GM19455 (cell line): ENCODE measurements at regions not wholly inside any gene's neighbourhood (a gene's known extent, or its start where the extent isn't known, plus 50 kb on each side); places are given as distances from the start of the nearest gene placed in this dataset.
"Not testable (repeated sequence)": the region's sequence is repeated elsewhere in the genome, so short reads cannot be mapped to it uniquely, and the experiment has no call there.

Experiments
- ATAC-seq: cut with Tn5 transposase; IDR thresholded peaks from one replicate; pipeline ENCODE4 v1.9.1; 2021; ENCODE audit not compliant: unreplicated experiment

DNA sequence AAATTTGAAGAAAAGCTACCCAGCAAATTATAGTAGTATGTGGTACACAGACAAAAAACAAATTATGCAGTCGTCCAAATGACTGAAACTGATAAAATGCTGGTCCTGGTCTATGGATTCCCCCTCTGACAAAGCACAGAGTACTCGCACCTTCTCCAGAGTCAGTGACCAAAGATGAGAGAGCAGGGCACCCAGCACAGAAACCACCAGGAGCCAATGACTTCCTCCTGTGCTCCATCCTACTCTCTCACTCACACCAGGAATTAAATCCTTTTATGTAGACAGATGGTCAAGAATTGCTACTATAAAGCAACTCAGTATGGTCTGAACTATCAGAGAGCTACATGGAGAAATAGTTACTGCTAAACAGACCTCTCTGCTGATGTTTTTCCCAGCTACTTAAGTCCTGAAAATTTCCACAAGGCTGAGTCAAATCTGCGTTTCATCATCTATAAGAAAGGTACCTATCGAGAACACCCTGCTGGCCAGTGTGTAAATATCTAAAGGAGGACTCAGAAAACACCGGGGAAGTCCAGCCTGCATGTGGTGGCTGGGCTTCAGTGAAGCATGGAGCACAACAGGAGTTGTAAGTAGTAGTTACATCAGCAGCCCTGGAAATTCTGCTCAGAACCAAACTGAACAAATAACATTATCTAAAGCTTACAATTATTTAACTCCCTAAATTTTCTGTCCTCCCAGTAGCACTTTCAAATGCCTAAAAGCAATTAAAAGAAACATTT is 84.5 kb upstream of the FBXO28 start:
- peak; percentile 71 for ATAC-seq

DNA sequence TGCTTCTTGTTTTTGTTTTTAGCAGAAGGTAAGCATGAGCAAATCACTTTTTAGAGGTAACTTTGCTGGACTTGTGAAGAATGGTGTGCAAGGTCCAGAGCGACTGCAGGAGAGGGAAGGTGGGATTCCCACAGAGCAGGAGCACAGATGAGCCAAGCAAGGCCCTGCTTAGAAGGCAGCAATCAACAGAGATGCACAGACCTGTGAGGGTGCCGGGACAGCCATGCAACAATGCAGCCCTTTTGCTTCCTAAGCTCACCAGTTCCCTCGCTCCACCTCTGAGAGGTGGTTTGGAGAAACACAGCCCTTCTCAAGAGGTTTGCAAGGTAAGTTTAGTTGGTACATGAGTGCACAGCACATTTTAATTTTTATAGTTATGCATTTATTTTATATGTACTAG is 85.1 kb upstream of the FBXO28 start:
- not testable (repeated sequence) for ATAC-seq

DNA sequence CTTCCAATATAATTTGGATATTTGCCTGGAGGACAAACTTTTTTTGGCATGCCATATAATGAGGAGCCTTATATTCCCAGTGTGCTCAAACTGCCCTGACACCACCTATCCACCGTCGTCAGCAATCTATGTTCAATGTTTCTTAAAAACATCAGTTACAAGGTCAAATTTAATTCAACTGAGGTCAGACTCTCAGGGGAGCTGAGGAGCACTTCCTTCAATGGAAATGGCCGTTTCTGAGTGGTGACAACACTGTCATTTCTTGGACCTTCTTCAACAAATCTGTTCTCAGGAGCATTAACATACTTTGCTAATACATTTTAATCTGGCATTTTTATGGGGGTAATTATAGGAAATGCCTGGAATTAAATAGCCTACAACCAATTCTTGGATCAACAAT is 90.8 kb upstream of the FBXO28 start:
- not testable (repeated sequence) for ATAC-seq

DNA sequence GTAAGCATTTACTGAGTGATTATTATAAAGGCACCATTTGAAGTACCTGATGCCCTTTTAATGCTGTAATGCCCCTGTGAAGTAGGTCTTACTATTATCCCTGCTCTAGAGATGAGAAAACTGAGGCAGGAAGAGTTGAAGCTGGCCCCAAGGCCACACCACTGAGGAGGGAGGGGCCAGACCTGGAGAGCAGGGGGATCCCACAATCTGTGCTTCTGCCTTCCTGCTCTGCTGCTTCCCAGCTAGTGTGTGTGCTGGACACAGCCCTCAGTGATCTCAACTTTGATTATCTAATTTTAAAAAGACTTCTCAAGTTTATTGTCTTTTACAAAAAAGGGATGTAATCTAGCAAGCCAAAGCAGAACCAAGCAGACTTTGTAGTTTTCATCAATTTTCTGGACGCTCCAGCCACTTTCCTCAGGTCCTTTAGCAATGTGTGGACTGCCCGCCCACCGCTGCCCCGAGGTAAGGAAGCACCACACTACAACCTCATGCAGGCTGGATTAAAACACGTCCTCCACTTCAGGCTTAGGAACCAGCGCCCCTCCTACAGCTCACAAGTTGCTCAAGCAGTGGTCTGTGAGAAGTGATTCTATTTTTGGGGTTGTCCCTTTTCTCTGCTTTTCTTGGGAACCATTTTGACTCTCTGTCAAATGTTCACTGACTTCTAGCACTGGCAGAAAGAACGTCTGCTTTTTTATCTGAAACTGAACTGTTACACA is 91.5 kb upstream of the FBXO28 start:
- not testable (repeated sequence) for ATAC-seq

DNA sequence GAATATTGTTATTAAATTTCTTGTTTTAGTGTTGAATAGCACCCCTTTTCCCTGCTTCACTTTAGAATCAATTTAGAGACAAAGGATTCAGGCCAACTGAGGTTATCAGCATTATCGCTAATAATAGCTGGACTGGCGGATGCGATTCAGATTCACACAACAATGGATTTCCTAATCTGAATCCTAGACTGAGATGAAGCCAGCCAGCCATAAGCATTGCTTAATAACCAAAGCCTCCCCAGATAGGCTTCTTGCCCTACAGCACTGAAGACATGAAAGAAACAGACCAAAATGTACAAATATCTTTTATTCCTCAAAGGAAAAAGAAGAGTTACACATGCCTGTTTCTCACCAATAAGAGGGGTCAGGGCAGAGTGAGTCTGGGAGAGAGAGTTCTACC is 94.0 kb upstream of the FBXO28 start:
- not testable (repeated sequence) for ATAC-seq

DNA sequence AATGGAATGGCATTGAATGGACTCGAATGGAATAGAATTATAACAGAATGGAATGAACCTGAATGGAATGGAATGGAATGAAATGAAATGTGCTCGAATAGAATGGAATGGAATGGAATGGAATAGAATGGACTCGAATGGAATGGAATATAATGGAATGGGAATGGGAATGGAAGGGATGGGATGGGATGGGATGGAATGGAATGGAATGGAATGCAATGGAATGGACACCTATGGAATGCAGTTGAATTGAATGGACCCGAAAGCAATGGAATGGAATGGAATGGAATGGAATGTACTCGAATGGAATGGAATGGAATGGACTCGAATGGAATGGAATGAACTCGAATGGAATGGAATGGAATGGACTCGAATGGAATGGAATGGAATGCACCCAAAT is 98.1 kb upstream of the FBXO28 start:
- not testable (repeated sequence) for ATAC-seq

DNA sequence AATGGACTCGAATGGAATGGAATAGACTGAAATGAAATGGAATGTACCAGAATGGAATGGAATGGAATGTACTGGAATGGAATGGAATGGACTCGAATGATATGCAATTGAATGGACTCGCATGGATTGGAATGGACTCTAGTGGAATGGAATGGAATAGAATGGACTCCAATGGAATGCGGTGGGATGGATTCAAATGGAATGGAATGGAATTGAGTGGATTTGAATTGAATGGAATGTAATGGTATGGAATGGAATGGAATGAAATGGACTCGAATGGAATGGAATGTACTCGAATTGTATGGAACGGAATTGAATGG is 99.6 kb upstream of the FBXO28 start:
- no peak for ATAC-seq

DNA sequence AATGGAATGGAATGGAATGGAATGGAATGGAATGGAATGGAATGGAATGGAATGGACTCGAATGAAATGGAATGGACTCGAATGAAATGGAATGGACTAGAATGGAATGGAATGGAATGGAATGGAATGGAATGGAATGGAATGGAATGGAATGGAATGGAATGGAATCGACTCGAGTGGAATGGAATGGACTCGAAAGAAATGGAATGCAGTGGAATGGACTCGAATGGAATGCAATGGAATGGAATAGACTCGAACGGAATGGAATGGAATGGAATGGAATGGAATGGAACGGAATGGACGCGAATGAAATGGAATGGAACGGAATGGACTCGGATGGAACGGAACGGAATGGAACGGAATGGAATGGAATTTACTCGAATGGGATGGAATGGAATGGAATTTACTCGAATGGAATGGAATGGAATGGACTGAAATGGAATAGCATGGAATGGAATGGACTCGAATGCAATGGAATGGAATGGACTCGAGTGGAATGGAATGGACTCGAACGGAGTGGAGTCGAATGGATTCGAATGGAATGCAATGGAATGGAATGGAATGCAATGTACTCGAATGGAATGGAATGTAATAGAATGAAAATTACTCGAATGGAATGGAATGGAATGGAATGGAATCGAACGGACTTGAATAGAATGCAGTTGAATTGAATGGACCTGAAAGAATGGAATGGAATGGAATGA is 100.1 kb upstream of the FBXO28 start:
- ATAC-seq = not testable (repeated sequence)

DNA sequence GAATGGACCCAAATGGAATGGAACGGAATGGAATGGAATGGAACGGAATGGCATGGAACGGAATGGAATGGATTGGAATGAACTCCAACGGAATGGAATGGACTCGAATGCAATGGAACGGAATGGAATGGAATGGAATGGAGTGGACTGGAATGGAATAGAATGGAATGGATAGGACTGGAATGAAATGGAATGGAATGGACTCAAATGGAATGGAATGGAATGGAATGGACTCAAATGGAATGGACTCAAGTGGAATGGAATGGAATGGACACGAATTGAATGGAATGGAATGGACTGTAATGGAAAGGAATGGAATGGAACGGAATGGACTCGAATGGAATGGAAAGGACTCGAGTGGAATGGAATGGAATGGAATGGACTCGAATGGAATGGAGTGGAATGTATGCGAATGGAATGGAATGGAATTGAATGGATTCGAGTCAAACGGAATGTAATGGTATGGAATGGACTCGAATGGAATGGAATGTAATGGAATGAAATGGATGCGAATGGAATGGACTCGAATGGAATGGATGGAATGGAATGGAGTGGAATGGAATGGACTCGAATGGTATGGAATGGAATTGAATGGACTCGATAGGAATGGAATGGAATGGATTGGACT is 101.0 kb upstream of the FBXO28 start:
- ATAC-seq = not testable (repeated sequence)

DNA sequence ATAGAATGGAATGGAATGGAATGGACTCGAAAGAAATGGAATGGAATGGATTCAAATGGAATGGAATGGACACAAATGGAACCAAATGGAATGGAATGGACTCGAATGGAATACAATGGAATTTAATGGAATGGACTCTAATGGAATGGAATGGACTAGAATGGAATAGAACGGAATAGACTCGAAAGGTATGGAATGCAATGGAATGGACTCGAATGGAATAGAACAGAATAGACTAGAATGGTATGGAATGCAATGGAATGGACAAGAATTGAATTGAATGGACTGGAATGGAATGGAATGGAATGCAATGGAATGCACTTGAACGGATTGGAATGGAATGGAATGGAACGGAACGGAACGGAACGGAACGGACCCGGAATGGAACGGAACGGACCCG is 101.7 kb upstream of the FBXO28 start:
- not testable (repeated sequence) for ATAC-seq

DNA sequence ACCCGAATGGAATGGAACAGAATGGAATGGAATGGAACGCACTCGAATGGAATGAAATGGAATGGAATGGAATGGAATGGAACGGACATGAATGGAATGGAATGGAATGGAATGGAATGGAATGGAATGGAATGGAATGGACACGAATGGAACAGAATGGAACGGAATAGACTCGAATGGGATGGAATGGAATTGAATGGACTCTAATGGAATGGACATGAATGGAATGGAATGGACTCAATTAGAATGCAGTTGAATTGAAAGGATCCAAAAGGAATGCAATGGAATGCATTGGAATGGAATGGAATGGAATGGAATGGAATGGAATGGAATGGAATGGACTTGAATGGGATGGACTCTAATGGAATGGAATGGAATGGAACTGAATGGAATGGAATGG is 102.2 kb upstream of the FBXO28 start:
- ATAC-seq = not testable (repeated sequence)

DNA sequence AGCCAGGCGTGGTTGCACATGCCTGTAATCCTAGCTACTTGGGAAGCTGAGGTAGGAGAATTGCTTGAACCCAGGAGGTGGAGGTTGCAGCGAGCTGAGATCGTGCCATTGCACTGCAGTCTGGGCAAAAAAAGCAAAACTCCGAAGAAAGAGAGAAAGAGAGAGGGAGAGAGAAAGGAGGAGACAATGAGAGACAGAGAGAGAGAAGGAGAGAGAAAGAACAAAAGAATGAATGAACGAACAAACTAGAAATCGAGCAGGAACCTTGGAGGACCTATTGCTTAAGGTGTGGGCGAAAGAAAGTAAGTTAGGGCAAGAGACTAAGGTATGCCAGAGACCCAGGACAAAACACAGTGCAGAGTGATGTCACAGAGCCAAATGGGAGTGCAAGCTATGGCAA is 102.8 kb upstream of the FBXO28 start:
- ATAC-seq = not testable (repeated sequence)

DNA sequence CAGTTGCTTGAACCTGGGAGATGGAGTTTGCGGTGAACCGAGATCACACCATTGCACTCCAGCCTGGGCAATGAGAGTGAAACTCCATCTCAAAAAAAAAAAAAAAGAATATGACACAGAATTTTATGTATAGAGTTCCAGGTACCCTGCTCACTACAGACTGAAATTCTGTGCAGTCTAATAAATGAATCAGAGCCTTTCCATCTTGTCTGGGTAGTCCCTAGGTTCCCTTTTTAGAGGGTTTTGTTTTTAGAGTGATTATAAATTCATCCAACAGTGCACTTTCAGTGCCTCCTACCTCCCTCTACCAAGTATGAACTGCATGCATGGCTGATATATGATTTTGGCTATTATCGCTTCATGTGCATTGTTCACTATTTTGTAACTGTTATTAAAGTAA is 107.9 kb upstream of the FBXO28 start:
- ATAC-seq = not testable (repeated sequence)

DNA sequence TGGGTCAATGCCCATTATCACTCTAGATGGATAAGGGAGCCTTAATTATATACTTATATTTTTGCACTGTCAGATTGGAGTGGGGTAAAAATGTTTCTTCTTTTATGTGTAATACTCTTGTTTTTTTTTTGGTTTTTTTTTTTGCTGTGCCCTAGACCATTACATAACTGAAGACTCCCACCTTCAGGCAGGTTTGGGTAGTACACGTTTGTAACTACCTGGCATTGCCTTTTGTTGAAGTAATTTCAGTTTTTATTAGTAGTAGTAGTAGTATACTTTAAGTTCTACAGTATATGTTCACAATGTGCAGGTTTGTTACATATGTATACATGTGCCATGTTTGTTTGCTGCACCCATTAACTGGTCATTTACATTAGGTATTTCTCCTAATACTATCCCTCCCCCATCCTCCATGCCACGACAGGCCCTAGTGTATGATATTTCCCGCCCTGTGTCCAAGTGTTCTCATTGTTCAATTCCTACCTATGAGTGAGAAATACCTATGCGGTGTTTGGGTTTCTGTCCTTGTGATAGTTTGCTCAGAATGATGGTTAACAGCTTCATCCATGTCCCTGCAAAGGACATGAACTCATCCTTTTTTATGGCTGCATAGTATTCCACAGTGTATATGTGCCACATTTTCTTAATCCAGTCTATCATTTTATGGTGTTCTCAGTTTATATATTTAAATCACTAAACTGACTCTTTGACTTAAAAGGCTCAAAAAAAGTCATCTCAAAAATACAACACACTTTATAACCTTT is 109.2 kb upstream of the FBXO28 start:
- ATAC-seq = not testable (repeated sequence)

DNA sequence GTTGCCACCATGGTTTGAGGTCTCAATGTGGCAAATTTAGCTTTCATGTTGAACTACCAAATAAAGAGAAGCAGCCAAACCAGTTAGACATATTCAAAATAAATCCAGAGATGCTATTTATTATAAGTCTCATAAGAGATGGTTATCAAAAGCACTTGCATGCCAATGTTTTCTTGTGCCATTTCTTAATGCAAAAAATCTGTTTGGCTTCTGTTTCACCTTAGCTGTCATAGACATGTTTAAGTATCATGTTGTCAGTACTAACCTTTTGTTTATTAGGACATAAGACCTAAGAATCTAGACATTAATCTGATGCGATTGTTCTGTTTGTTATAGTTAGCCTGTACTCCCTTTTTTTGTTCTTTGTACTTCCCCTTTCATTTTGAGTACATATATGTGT is 110.0 kb upstream of the FBXO28 start:
- ATAC-seq = not testable (repeated sequence)

DNA sequence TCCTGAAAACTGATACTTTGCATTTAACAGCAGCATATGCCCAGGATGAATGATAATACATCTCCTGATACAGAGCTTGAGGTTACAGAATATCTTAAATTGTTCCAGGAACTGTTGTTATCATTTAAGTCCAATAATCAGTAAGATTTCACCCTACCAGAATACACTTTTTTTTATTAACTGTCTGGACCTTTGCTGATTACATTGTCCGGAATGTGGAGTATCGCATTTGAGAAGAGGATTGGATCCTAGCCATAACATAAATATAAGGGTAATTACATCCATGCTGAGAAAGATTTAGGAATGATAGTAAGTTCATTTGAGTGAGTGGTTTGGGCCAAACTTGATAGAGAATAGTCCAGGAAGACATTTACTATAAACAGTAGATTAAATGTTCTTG is 112.2 kb upstream of the FBXO28 start:
- ATAC-seq = not testable (repeated sequence)

DNA sequence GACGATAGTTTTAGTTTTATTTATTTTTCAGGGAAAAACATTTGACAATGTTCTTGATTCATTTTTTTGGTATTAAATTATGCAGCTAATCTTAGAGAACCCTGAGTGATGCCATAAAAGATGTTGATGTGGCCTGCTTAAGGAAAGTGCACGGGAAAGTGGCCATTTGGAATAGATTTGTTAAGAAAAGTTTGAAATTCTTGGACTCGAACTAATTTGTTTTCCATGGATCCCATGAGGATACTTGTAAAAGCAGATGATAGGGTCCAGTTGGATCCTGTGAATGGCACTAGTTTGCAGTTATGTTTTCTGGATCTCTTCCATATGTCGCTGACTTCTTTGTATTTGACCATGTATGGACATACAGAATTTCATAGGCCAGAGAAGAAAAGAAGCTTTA is 114.2 kb upstream of the FBXO28 start:
- not testable (repeated sequence) for ATAC-seq

DNA sequence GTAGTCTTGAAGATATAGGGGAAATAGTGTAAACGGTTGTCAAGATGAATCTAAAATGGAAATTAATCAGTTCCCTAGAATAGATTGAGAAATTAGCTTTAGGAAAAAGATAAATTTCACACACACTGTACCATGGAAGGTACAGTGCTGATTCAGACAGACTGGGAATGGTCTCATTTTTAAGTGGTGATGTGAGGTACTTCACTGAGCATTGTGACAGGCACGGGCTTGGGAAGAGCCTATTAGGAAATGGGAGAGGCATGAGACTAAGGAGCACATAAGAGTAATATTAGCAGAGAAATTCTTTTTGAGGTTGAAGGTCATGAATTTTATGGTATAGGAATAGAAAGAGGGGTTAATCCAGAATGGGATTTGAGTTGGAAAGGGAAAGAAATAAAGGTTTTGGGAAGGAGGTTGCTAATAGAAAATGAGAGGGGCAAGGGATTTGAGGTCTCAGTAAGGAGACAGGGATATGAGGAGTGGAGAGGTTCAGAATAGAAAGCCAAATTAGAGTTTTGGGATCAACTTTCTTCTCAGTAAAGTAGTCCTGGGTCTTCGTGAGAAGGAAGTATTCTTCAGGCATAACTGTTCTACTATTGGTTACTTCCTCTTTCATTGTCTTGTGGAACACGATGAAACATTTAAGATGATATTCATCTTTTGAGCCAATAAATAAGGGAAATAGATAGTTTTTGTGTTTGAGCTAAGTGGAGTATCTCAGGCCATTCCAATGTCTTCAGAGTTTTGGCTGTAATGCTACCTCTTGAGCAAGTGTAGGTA is 115.0 kb upstream of the FBXO28 start:
- ATAC-seq = not testable (repeated sequence)

DNA sequence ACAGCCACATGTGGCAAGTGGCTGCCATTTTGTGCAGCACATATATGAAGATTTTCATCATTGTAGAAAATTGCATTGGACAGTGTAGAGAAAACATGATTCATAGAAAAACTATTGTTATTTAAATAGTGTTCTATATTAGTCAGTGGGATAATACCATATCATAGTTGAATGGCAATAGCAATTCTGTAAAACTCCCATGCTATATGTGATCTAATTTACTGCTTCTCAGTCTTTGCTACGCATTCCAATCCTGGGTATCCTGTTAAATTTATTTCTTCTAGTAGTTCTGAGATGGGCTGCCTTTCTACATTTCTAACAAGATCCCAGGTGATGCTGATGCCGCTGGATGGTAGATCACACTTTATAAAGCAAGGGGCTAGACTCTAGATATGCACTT is 117.5 kb upstream of the FBXO28 start:
- ATAC-seq = not testable (repeated sequence)
